MM.1S (cell line): ENCODE measurements at regions not wholly inside any gene's neighbourhood (a gene's known extent, or its start where the extent isn't known, plus 50 kb on each side); places are given as distances from the start of the nearest gene placed in this dataset.

Experiments
- DNase-seq: peaks from one replicate; pipeline ENCODE4 v3.0.0-alpha.2; 2015
- H2AFZ ChIP-seq: fragments of 300-600 bp; sonication (generic); 2 replicates; pipeline ENCODE4 v1.6.0; 2016; ENCODE audit warnings: antibody characterized with exemption, low read length
- H3F3A ChIP-seq: fragments of 300-600 bp; sonication (generic); 2 replicates; pipeline ENCODE4 v1.6.1; 2016; ENCODE audit warnings: mild to moderate bottlenecking, antibody characterized with exemption, low read length, moderate library complexity, mixed read lengths; ENCODE audit not compliant: insufficient read depth
- H3K27ac ChIP-seq: fragments of 300-600 bp; sonication (generic); 2 replicates; pipeline ENCODE4 v1.5.1; 2016; ENCODE audit warnings: mild to moderate bottlenecking, low read length
- H3K27me3 ChIP-seq: fragments of 300-600 bp; sonication (generic); replicated peaks from 2 replicates; pipeline ENCODE4 v1.6.0; 2016; ENCODE audit warnings: low read length; ENCODE audit not compliant: insufficient read depth
- H3K36me3 ChIP-seq: fragments of 300-600 bp; sonication (generic); replicated peaks from 2 replicates; pipeline ENCODE4 v1.6.1; 2016; ENCODE audit warnings: mild to moderate bottlenecking, low read length, mixed read lengths; ENCODE audit not compliant: insufficient read depth
- H3K4me1 ChIP-seq: fragments of 300-600 bp; sonication (generic); 2 replicates; pipeline ENCODE4 v1.6.1; 2016; ENCODE audit warnings: low read length, mixed read lengths
- H3K4me2 ChIP-seq: fragments of 300-600 bp; sonication (generic); 2 replicates; pipeline ENCODE4 v1.6.0; 2016; ENCODE audit warnings: low read depth, low read length
- H3K4me3 ChIP-seq: fragments of 300-600 bp; sonication (generic); 2 replicates; pipeline ENCODE4 v1.5.1; 2016; ENCODE audit warnings: low read length, mixed read lengths
- H3K79me2 ChIP-seq: fragments of 300-600 bp; sonication (generic); 2 replicates; pipeline ENCODE4 v1.6.1; 2016; ENCODE audit warnings: mixed run types, low read length, mixed read lengths
- H3K9ac ChIP-seq: fragments of 300-600 bp; sonication (generic); 2 replicates; pipeline ENCODE4 v1.6.1; 2016; ENCODE audit warnings: low read length, mixed read lengths
- H3K9me2 ChIP-seq: fragments of 300-600 bp; sonication (generic); replicated peaks from 2 replicates; pipeline ENCODE4 v1.6.1; 2016; ENCODE audit warnings: mild to moderate bottlenecking, low read length, mixed read lengths; ENCODE audit not compliant: insufficient read depth
- H3K9me3 ChIP-seq: fragments of 300-600 bp; sonication (generic); replicated peaks from 2 replicates; pipeline ENCODE4 v1.6.1; 2016; ENCODE audit warnings: mild to moderate bottlenecking, low read length, mixed read lengths; ENCODE audit not compliant: insufficient read depth
- H4K20me1 ChIP-seq: fragments of 300-600 bp; sonication (generic); 2 replicates; pipeline ENCODE4 v1.6.1; 2016; ENCODE audit warnings: mild to moderate bottlenecking, low read length, moderate library complexity, mixed read lengths; ENCODE audit not compliant: insufficient read depth
- CTCF ChIP-seq: fragments of 300-600 bp; sonication (generic); IDR thresholded peaks from 2 replicates; pipeline ENCODE4 v1.5.1; 2016; ENCODE audit warnings: antibody characterized with exemption, low read length, mixed read lengths
- EZH2 ChIP-seq: fragments of 300-600 bp; sonication (generic); optimal IDR thresholded peaks from 2 replicates; pipeline ENCODE3; 2017; ENCODE audit warnings: low read depth, mild to moderate bottlenecking, antibody characterized with exemption, low read length, mixed read lengths
- EZH2phosphoT487 ChIP-seq: fragments of 300-600 bp; sonication (generic); IDR thresholded peaks from 2 replicates; pipeline ENCODE4 v1.6.1; 2018; ENCODE audit warnings: antibody characterized with exemption, low read length

DNA sequence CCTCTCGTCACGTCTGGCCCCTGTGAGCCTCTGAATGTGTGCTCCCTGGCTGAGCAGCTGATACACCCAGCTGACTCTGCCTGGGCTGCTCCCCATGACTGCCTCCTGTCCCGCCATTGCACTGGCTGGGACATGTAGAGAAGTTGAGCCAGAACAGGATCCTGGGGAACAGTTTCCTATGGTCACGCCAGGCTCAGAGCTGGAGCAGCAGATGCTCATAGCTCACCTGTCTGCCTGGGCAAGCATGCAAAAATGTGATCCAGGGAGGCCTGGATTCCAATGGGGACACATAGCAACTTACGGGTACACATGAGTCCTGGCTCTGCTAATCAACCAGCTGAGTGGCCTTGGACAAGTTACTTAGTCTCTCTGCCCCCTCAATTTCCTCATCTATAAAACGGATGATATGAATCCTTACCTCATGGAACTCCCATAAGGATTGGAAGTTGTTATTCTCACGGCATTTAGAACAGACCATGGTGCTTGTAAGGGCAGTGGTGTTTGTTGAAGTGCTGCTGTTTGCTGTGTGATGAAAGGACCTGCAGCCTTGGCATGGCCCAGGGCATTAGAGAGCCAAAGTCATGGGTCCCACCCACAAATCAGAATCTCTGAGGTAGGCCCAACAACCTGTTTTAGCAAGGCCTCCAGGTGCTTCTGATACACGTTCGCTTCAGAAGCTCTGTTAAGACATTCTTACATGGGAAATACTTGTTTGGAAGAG lies 150.3 kb upstream of the VANGL1 start:
- no peak for DNase-seq
- no peaks in the 10 kb centered on the region for H3F3A ChIP-seq
- H3K36me3 ChIP-seq = no peaks in the 10 kb centered on the region
- H4K20me1 ChIP-seq = no peaks in the 10 kb centered on the region
- no peaks in the 10 kb centered on the region for H3K9me3 ChIP-seq
- no peak overlapping the region for H3K9ac ChIP-seq
- H3K27me3 ChIP-seq = no peaks in the 10 kb centered on the region
- H3K9me2 ChIP-seq = no peaks in the 10 kb centered on the region
- no peak overlapping the region for H3K4me3 ChIP-seq
- no peak overlapping the region for H2AFZ ChIP-seq
- no peak for TF ChIP-seq EZH2phosphoT487
- no peak overlapping the region for H3K27ac ChIP-seq
- H3K79me2 ChIP-seq = no peaks in the 10 kb centered on the region
- H3K4me1 ChIP-seq = no peaks in the 10 kb centered on the region
- H3K4me2 ChIP-seq = no peak overlapping the region

GRCh38 chr1:115479055-115479482 lies 141.0 kb upstream of the NGF start:
- H3K9me3 ChIP-seq = no peaks in the 10 kb centered on the region
- no peaks in the 10 kb centered on the region for H3F3A ChIP-seq
- H3K9ac ChIP-seq = no peak overlapping the region
- no peaks in the 10 kb centered on the region for H3K9me2 ChIP-seq
- TF ChIP-seq EZH2 (no peak), CTCF (no peak), EZH2phosphoT487 (no peak)
- H3K4me3 ChIP-seq = no peak overlapping the region
- no peak overlapping the region for H2AFZ ChIP-seq
- H3K27me3 ChIP-seq = no peaks in the 10 kb centered on the region
- H3K79me2 ChIP-seq = no peaks in the 10 kb centered on the region
- H4K20me1 ChIP-seq = no peaks in the 10 kb centered on the region
- no peak overlapping the region for H3K27ac ChIP-seq
- DNase-seq = no peak
- H3K4me1 ChIP-seq = no peaks in the 10 kb centered on the region
- no peaks in the 10 kb centered on the region for H3K36me3 ChIP-seq
- H3K4me2 ChIP-seq = no peak overlapping the region

GRCh38 chr1:115477071-115477470 lies 139.0 kb upstream of the NGF start:
- Histone ChIP-seq H3K4me1 (no peaks in the 10 kb centered on the region), H3K36me3 (no peaks in the 10 kb centered on the region), H3K9ac (no peak overlapping the region), H3K4me2 (no peak overlapping the region), H3K9me2 (no peaks in the 10 kb centered on the region), H3K79me2 (no peaks in the 10 kb centered on the region), H3K4me3 (no peak overlapping the region), H3K27ac (no peak overlapping the region), H3F3A (no peaks in the 10 kb centered on the region), H4K20me1 (no peaks in the 10 kb centered on the region), H3K9me3 (no peaks in the 10 kb centered on the region), H3K27me3 (no peaks in the 10 kb centered on the region), H2AFZ (no peak overlapping the region)
- TF ChIP-seq EZH2phosphoT487 (no peak), CTCF (no peak), EZH2 (no peak)
- no peak for DNase-seq

- no peak overlapping the region for H3K4me3 ChIP-seq
- no peak overlapping the region for H2AFZ ChIP-seq
- no peak overlapping the region for H3K27ac ChIP-seq
- no peak for DNase-seq
- no peaks in the 10 kb centered on the region for H3K36me3 ChIP-seq
- H4K20me1 ChIP-seq = no peaks in the 10 kb centered on the region
- H3K4me1 ChIP-seq = no peaks in the 10 kb centered on the region
- H3K4me2 ChIP-seq = no peak overlapping the region
- H3K27me3 ChIP-seq = no peaks in the 10 kb centered on the region
- H3K9me2 ChIP-seq = no peaks in the 10 kb centered on the region
- H3K9me3 ChIP-seq = no peaks in the 10 kb centered on the region
- TF ChIP-seq EZH2 = no peak
- TF ChIP-seq CTCF = no peak
- no peak for TF ChIP-seq EZH2phosphoT487
- no peak overlapping the region for H3K9ac ChIP-seq
- H3K79me2 ChIP-seq = no peaks in the 10 kb centered on the region
- H3F3A ChIP-seq = no peaks in the 10 kb centered on the region
These were observed 138.6 kb upstream of the NGF start for GRCh38 chr1:115476616-115477015.
